OCI-LY1 (cell line): ENCODE measurements at regions not wholly inside any gene's neighbourhood (a gene's known extent, or its start where the extent isn't known, plus 50 kb on each side); places are given as distances from the start of the nearest gene placed in this dataset.

Source experiments
- EZH2 ChIP-seq: fragments of 200-600 bp; sonication (generic), shearing (Covaris generic); IDR thresholded peaks from 2 replicates; pipeline ENCODE4 v1.8.0; 2017; ENCODE audit warnings: borderline replicate concordance, mixed run types, mild to moderate bottlenecking, antibody characterized with exemption, low read length, moderate library complexity, mixed read lengths
- TF ChIP-seq, protein P1 (sequence below): fragments of 200-600 bp; sonication (generic), shearing (Covaris generic); IDR thresholded peaks from 2 replicates; pipeline ENCODE4 v1.5.1; 2017; ENCODE audit warnings: mild to moderate bottlenecking, antibody characterized with exemption, low read length, moderate library complexity, mixed read lengths

- TF ChIP-seq, protein P1, sequence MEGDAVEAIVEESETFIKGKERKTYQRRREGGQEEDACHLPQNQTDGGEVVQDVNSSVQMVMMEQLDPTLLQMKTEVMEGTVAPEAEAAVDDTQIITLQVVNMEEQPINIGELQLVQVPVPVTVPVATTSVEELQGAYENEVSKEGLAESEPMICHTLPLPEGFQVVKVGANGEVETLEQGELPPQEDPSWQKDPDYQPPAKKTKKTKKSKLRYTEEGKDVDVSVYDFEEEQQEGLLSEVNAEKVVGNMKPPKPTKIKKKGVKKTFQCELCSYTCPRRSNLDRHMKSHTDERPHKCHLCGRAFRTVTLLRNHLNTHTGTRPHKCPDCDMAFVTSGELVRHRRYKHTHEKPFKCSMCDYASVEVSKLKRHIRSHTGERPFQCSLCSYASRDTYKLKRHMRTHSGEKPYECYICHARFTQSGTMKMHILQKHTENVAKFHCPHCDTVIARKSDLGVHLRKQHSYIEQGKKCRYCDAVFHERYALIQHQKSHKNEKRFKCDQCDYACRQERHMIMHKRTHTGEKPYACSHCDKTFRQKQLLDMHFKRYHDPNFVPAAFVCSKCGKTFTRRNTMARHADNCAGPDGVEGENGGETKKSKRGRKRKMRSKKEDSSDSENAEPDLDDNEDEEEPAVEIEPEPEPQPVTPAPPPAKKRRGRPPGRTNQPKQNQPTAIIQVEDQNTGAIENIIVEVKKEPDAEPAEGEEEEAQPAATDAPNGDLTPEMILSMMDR: no peak
- no peak for TF ChIP-seq EZH2
Observed at GRCh38 chr13:88862095-88862620, 1191.0 kb downstream of the SLITRK5 start.
